ENCODE measurements at regions not wholly inside any gene's neighbourhood (a gene's known extent, or its start where the extent isn't known, plus 50 kb on each side); places are given as distances from the start of the nearest gene placed in this dataset.
A peak's percentile ranks its signal among the peaks of the same experiment; 100 is the strongest.

- no peak overlapping the region for H3K4me3 ChIP-seq (ENCODE audit: low read depth, low read length)
- TF ChIP-seq MAX (IDR thresholded peaks at IDR 0.05; ENCODE audit: low read depth, low read length) = no peak
- TF ChIP-seq MYC (IDR thresholded peaks at IDR 0.05; ENCODE audit: low read depth, low read length) = no peak
- no peak for TF ChIP-seq POLR2A (IDR thresholded peaks at IDR 0.05; ENCODE audit: extremely low read depth, insufficient read length)
- DNase-seq (ENCODE audit: low read depth) = no peak
Observed at GRCh38 chr9:106531491-106531890, 331.5 kb upstream of the ZNF462 start.

DNA sequence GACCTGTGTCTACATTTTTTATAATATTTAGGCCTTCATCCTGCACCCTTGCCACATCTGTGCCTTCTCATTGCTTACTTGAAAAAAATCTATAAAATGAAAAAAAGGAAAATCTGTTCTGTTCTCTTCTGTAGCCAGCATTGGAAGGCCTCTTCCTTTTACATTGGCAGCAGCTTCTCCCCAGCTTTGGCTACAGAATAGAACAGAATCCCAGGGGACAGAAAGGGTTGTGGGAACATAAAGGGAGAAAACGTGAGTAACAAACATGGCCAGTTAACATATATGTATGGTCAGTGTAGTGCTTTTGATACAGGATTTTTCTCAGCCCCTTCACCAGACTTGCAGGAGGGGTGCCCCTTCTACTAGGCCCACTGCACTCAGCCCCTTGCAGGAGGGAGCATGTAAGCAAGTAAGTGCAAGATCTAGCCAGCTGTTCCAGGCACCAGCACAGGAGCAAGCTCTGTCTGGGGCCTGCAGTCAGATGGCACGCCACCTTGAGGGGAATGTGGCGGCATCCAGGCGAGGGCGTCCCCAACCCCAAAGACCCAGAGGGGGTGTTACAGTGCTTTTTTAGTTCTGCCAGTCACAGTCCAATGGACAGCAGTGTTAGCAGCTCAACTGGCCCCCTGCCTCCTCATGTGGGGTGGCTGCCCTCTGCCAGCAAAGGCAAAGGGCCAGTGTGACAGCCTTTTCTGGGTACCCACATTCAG lies 330.5 kb upstream of the ZNF462 start:
- TF ChIP-seq CTCF (IDR thresholded peaks at IDR 0.05; ENCODE audit: low read depth, low read length) (no peak), MYC (IDR thresholded peaks at IDR 0.05; ENCODE audit: low read depth, low read length) (no peak), POLR2A (IDR thresholded peaks at IDR 0.05; ENCODE audit: extremely low read depth, insufficient read length) (no peak), MAX (IDR thresholded peaks at IDR 0.05; ENCODE audit: low read depth, low read length) (no peak)
- no peak overlapping the region for H3K4me3 ChIP-seq (ENCODE audit: low read depth, low read length)
- DNase-seq (ENCODE audit: low read depth) = no peak

GRCh38 chr9:106534800-106535199 lies 328.2 kb upstream of the ZNF462 start:
- TF ChIP-seq CTCF (IDR thresholded peaks at IDR 0.05; ENCODE audit: low read depth, low read length) = no peak
- no peak for TF ChIP-seq MYC (IDR thresholded peaks at IDR 0.05; ENCODE audit: low read depth, low read length)
- no peak for TF ChIP-seq POLR2A (IDR thresholded peaks at IDR 0.05; ENCODE audit: extremely low read depth, insufficient read length)
- no peak for TF ChIP-seq MAX (IDR thresholded peaks at IDR 0.05; ENCODE audit: low read depth, low read length)
- no peak overlapping the region for H3K4me3 ChIP-seq (ENCODE audit: low read depth, low read length)
- DNase-seq (ENCODE audit: low read depth) = no peak

DNA sequence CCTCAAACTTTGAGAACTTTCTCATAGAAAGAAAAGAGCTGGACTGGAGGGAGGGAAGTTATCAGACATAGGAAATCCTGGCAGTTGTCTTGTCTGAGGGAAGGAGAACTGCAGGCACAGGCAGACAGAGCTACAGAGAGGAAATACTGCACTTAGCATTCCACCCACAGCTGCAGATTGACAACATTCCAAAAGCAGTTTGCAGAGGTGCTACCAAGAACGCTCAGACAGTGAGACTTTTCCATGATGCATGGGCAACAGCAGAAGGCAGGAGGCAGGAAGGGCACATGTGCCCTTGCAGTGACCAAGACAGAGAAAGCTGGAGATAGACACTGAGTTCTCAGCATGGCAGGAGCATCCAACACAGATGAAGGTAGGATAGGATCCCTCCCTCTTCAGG lies 327.5 kb upstream of the ZNF462 start:
- no peak for DNase-seq (ENCODE audit: low read depth)
- no peak overlapping the region for H3K4me3 ChIP-seq (ENCODE audit: low read depth, low read length)
- TF ChIP-seq MYC (IDR thresholded peaks at IDR 0.05; ENCODE audit: low read depth, low read length) = no peak
- TF ChIP-seq MAX (IDR thresholded peaks at IDR 0.05; ENCODE audit: low read depth, low read length) = no peak

GRCh38 chr9:106557996-106558667 lies 304.8 kb upstream of the ZNF462 start:
- no peak for DNase-seq (ENCODE audit: low read depth)
- no peak for TF ChIP-seq CTCF (IDR thresholded peaks at IDR 0.05; ENCODE audit: low read depth, low read length)
- TF ChIP-seq POLR2A (IDR thresholded peaks at IDR 0.05; ENCODE audit: extremely low read depth, insufficient read length) = no peak
- TF ChIP-seq MAX (IDR thresholded peaks at IDR 0.05; ENCODE audit: low read depth, low read length) = no peak
- TF ChIP-seq MYC (IDR thresholded peaks at IDR 0.05; ENCODE audit: low read depth, low read length) = no peak
- no peak overlapping the region for H3K4me3 ChIP-seq (ENCODE audit: low read depth, low read length)

GRCh38 chr9:106560540-106560939 lies 302.4 kb upstream of the ZNF462 start:
- DNase-seq (ENCODE audit: low read depth) = peak; percentile 6
- TF ChIP-seq POLR2A (IDR thresholded peaks at IDR 0.05; ENCODE audit: extremely low read depth, insufficient read length) (no peak), MAX (IDR thresholded peaks at IDR 0.05; ENCODE audit: low read depth, low read length) (no peak), CTCF (IDR thresholded peaks at IDR 0.05; ENCODE audit: low read depth, low read length) (peak; percentile 36), MYC (IDR thresholded peaks at IDR 0.05; ENCODE audit: low read depth, low read length) (no peak)
- no peak overlapping the region for H3K4me3 ChIP-seq (ENCODE audit: low read depth, low read length)

Measured in NB4 (cell line).